ENCODE measurements at regions not wholly inside any gene's neighbourhood (a gene's known extent, or its start where the extent isn't known, plus 50 kb on each side); places are given as distances from the start of the nearest gene placed in this dataset.

DNA sequence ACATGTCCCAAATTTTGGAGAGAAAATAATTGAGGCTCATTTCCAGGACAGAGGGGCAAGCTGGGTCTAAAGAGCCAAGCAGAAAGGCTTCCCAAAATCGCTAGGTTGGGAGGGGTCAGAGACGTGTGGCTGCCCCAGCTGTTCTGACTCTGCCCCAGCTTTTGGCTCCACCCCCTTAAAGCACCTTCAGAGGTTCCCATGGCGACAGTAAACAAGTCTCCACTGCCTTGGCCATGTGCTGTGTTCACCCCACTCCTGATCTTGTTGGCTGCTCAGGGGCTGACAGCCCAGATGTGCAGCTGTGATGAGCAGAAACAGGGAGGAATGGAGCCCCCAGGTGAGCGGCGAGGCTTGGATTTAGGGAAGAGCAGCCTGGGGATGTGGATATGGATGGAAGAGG lies 72.8 kb upstream of the SPTLC3 start:
- intact Hi-C loops (cut with micrococcal nuclease): no loop called here

More for the DNA sequence above, 72.8 kb upstream of the SPTLC3 start:
- Histone ChIP-seq H3K9me1 (replicated peaks; ENCODE audit: control insufficient read depth, extremely low read depth, insufficient read depth, low read length) (no peaks in the 10 kb centered on the region), H3K4me1 (ENCODE audit: control insufficient read depth, extremely low read depth, insufficient read depth, low read length) (peaks cover 4% of the 10 kb centered on the region), H3K4me2 (ENCODE audit: insufficient read depth, low read length) (no peak overlapping the region), H3K9ac (replicated peaks; ENCODE audit: extremely low read depth, insufficient read depth, low read length) (no peak overlapping the region), H4K20me1 (replicated peaks; ENCODE audit: control insufficient read depth, extremely low read depth, insufficient read depth, low read length) (no peaks in the 10 kb centered on the region), H3K9me3 (replicated peaks; ENCODE audit: control insufficient read depth, insufficient read depth, low read length) (no peaks in the 10 kb centered on the region), H3K27ac (ENCODE audit: insufficient read depth, low read depth, low read length) (no peak overlapping the region), H3K36me3 (ENCODE audit: control insufficient read depth in 2 of 2, extremely low read depth in 1 of 2, insufficient read depth in 2 of 2, low read length in 2 of 2) (no peaks in the 10 kb centered on the region), H3K4me3 (replicated peaks in 1 of 3; ENCODE audit: insufficient read depth in 1 of 3, low read depth in 1 of 3, low read length in 3 of 3) (no peak overlapping the region), H2AFZ (ENCODE audit: low read depth, low read length) (no peak overlapping the region), H3K27me3 (ENCODE audit: control insufficient read depth in 2 of 2, insufficient read depth in 2 of 2, low read length in 2 of 2) (no peaks in the 10 kb centered on the region), H3K79me2 (ENCODE audit: control insufficient read depth, insufficient read depth, low read length) (no peaks in the 10 kb centered on the region)
- DNase-seq (ENCODE audit: low read depth, low spot score): no peak
- dilution Hi-C loops (cut with MboI; ENCODE audit: extremely low pct_ligation_motif_present, low sequenced_read_pairs): no loop called here
- TF ChIP-seq, protein P1, sequence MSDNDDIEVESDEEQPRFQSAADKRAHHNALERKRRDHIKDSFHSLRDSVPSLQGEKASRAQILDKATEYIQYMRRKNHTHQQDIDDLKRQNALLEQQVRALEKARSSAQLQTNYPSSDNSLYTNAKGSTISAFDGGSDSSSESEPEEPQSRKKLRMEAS (IDR thresholded peaks at IDR 0.05; ENCODE audit: insufficient read depth, insufficient read length): no peak
- TF ChIP-seq GATA2 (IDR thresholded peaks at IDR 0.05; ENCODE audit: insufficient read depth, insufficient read length, low read depth, low read length) (no peak), EZH2 (IDR thresholded peaks at IDR 0.05; ENCODE audit: borderline replicate concordance, low read depth, low read length, severe bottlenecking) (no peak), POLR2A (IDR thresholded peaks at IDR 0.05; ENCODE audit: low read depth, low read length) (no peak), FOS (IDR thresholded peaks at IDR 0.05; ENCODE audit: borderline replicate concordance, insufficient read depth, low read length) (no peak), POLR2AphosphoS5 (IDR thresholded peaks at IDR 0.05; ENCODE audit: insufficient read depth, low read depth, low read length) (no peak), JUN (IDR thresholded peaks at IDR 0.05; ENCODE audit: borderline replicate concordance, insufficient read depth, insufficient read length, low read depth) (no peak), MYC (IDR thresholded peaks at IDR 0.05; ENCODE audit: low read depth, low read length) (no peak)
- TF ChIP-seq, protein P2, sequence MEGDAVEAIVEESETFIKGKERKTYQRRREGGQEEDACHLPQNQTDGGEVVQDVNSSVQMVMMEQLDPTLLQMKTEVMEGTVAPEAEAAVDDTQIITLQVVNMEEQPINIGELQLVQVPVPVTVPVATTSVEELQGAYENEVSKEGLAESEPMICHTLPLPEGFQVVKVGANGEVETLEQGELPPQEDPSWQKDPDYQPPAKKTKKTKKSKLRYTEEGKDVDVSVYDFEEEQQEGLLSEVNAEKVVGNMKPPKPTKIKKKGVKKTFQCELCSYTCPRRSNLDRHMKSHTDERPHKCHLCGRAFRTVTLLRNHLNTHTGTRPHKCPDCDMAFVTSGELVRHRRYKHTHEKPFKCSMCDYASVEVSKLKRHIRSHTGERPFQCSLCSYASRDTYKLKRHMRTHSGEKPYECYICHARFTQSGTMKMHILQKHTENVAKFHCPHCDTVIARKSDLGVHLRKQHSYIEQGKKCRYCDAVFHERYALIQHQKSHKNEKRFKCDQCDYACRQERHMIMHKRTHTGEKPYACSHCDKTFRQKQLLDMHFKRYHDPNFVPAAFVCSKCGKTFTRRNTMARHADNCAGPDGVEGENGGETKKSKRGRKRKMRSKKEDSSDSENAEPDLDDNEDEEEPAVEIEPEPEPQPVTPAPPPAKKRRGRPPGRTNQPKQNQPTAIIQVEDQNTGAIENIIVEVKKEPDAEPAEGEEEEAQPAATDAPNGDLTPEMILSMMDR (IDR thresholded peaks at IDR 0.05; ENCODE audit: extremely low read depth in 1 of 2, insufficient read depth in 1 of 2, low read depth in 1 of 2, low read length in 2 of 2): no peak
- BruUV-seq (replicated peaks): no TSS peak
- ChIA-PET POLR2A (no interaction called here), CTCF (interaction anchor here (0.7 to 1.7 kb wide), 3 partner anchors 11 to 34 kb away, joined by 3 read pairs; no protein-coding TSS in a partner anchor)
- no peak for FAIRE-seq
